HG03066 (cell line): ENCODE measurements at regions not wholly inside any gene's neighbourhood (a gene's known extent, or its start where the extent isn't known, plus 50 kb on each side); places are given as distances from the start of the nearest gene placed in this dataset.

Experiments
- ATAC-seq: cut with Tn5 transposase; IDR thresholded peaks from one replicate; pipeline ENCODE4 v1.9.1; 2021; ENCODE audit warnings: low read depth; ENCODE audit not compliant: unreplicated experiment

GRCh38 chr12:40551466-40551865 is 140.8 kb upstream of the CNTN1 start:
- no peak for ATAC-seq

GRCh38 chr12:40552868-40553267 is 139.4 kb upstream of the CNTN1 start:
- ATAC-seq, result no peak

GRCh38 chr12:40557980-40558379 is 134.3 kb upstream of the CNTN1 start:
- ATAC-seq, result no peak

- ATAC-seq, result no peak
Measured at GRCh38 chr12:40559865-40560264, 132.4 kb upstream of the CNTN1 start.

GRCh38 chr12:40560848-40561247 is 131.4 kb upstream of the CNTN1 start:
- no peak for ATAC-seq

GRCh38 chr12:40561395-40561966 is 130.8 kb upstream of the CNTN1 start:
- ATAC-seq, result no peak

- no peak for ATAC-seq
Measured at GRCh38 chr12:40565029-40565633, 127.1 kb upstream of the CNTN1 start.

- ATAC-seq, result no peak
Measured at GRCh38 chr12:40566271-40566670, 126.0 kb upstream of the CNTN1 start.

- no peak for ATAC-seq
Measured at GRCh38 chr12:40569626-40570179, 122.5 kb upstream of the CNTN1 start.

GRCh38 chr12:40573024-40573423 is 119.2 kb upstream of the CNTN1 start:
- ATAC-seq, result no peak

GRCh38 chr12:40575987-40576386 is 116.3 kb upstream of the CNTN1 start:
- no peak for ATAC-seq

GRCh38 chr12:40577834-40578233 is 114.4 kb upstream of the CNTN1 start:
- no peak for ATAC-seq

- no peak for ATAC-seq
Measured at GRCh38 chr12:40579687-40580086, 112.6 kb upstream of the CNTN1 start.

- no peak for ATAC-seq
Measured at GRCh38 chr12:40580346-40580745, 111.9 kb upstream of the CNTN1 start.

GRCh38 chr12:40581889-40582288 is 110.3 kb upstream of the CNTN1 start:
- no peak for ATAC-seq

GRCh38 chr12:40583743-40584142 is 108.5 kb upstream of the CNTN1 start:
- no peak for ATAC-seq

GRCh38 chr12:40584763-40585162 is 107.5 kb upstream of the CNTN1 start:
- no peak for ATAC-seq

GRCh38 chr12:40586823-40587222 is 105.4 kb upstream of the CNTN1 start:
- ATAC-seq, result no peak

- ATAC-seq, result no peak
Measured at GRCh38 chr12:40587421-40587820, 104.8 kb upstream of the CNTN1 start.

GRCh38 chr12:40587970-40588369 is 104.3 kb upstream of the CNTN1 start:
- no peak for ATAC-seq

GRCh38 chr12:40597133-40597532 is 95.1 kb upstream of the CNTN1 start:
- ATAC-seq, result no peak

GRCh38 chr12:40598073-40598472 is 94.2 kb upstream of the CNTN1 start:
- ATAC-seq, result no peak
